ENCODE measurements at regions not wholly inside any gene's neighbourhood (a gene's known extent, or its start where the extent isn't known, plus 50 kb on each side); places are given as distances from the start of the nearest gene placed in this dataset.
"Not testable (repeated sequence)": the region's sequence is repeated elsewhere in the genome, so short reads cannot be mapped to it uniquely, and the experiment has no call there.

DNA sequence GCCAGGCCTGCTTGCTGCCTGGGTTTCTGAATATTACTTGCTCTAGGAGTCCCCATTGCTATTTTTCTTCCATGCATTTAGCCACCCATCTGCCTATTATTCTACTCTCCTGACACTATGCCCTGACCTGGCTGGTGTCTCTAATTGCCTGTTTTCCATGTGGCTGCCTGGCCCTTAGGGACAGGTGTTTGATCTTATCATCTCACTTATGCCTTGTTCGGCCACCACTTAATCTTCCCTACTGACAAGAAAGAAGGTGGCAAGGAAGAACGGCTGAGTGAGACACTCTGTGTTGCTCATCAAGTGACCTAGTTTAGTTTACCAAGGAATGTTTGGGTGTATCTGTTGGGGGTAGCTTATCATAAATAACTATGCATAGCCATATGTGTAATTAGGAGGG, 50.4 kb upstream of the RAPH1 start:
- no peak for DNase-seq

DNA sequence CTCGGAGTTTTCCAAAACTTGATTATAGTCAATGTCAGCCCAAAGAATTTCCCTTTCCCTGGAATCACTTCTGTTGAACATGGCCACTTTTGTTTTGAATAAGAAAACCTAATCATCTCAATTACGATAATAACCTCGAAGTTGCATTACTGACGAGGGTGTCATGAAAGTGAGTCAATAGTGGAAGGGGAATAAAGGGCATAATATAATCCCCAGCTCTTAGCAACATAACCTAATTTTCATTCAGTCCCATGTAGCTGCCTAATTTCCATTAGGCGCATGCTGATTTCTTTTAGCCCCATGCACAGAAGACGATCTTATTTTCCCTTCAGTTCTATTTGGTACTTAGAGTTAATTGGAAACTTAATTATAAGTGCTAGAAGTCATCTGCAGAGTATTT, 51.1 kb upstream of the RAPH1 start:
- DNase-seq = no peak

DNA sequence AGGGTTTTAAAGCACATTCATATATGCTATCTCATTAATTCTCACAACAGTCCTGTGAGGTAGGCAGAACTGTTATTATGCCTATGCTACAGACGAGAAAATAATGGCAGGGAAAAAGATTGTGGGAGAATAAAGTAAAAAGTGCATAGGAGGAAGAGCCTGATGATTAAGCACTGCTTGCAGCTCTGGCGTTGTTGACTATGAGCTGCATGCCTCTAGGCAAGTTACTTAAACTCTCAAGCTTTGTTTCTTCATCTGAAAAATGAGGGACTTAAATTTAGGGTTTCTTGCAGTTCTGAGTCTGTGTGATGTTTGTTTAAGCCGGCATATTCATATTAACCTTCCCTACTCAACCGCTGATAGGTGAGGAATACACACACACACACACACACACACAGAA, 51.6 kb upstream of the RAPH1 start:
- DNase-seq = no peak

DNA sequence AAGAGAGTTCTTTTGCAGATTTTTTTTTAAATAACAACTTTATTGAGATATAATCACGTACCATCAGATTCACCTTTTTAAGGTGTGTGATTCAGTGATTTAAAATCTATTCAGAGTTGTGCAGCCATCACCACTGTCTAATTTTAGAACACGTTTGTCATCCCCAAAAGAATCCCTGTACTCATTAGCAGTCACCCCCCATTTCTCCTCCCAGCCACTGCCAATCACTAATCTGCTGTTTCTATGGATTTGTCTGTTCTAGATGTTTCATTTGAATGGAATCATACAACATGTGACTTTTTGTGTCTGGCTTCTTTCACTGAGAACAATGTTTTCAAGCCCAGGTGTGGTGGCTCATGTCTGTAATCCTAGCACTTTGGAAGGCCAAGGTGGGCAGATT, 55.4 kb upstream of the RAPH1 start:
- DNase-seq = no peak

- DNase-seq = no peak
These were observed 56.5 kb upstream of the RAPH1 start for GRCh38 chr2:203591642-203592041.

DNA sequence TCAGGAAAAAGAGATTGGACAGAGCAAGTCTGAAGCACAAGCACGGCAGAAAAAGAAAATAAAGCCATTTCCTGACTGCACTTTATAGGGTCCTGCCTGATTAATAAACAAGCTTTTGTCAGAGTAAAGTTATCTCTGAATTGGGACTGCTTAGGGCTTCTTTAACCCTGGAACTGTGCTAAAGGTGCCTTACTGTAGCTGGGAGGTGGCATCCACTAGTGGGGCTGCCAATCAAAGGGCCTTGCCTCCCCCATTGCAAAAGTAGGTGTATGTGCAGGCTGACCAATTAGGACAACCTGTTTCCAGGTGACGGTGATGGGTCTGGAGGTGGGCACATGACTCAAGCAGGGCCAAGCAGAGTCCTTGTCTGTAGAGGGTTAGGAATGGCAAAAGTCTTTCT, 57.4 kb upstream of the RAPH1 start:
- no peak for DNase-seq

- no peak for DNase-seq
These were observed 59.4 kb upstream of the RAPH1 start for GRCh38 chr2:203594541-203594940.

DNA sequence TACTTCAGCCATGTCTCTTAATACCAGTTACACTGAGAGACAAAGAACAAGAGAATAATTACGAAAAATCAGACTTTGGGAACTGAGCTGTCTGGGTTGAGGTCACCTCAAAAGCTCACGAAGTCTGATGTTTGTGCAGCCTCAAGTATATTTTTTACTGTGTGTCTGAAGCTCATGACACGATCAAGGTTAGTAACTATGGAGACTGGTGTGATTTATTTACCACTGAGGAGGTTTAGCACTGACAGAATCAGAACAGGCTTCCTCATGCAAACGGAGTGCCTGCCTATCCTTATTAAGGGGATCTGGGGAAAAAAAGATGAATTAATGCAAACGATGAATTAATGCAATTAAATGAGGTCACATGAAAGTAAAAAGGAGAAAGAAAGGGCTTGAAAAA, 61.1 kb upstream of the RAPH1 start:
- DNase-seq = no peak

DNA sequence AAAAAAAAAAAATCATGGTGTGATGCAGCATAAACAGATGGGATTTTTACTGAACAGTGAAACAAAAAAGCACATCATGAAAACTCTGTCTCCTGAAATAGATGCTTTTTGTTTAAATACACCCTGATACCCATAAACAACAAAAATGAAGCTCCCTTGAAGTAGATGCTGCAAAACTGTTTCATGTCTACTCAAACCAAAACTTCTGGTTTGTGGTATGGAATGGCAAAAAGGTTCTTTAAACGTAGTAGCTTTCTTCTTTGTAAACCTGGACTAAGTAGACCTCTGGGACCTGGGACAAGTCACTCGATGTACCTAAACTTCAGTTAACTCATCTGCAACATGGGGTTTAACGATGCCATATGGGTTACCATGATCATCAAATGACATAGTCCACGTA, 64.4 kb upstream of the RAPH1 start:
- no peak for DNase-seq

DNA sequence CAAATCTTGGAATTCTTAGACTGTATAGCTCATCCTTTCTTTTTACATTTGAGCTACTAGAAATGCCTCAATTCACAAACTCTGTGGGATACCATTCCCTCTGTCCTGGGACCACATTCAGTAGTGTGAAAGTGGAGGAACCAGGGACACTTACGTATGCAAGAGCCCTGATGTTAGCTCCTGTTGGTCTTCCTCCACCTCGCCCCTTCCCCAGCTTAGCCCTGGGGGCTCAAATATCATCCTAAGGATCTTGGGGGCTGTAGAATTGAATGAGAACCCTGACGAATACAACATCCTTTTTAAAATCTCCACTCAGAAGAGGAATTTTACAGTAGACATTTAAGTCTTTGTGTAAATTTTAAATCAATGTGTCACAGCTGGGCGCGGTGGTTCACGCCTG, 65.2 kb upstream of the RAPH1 start:
- DNase-seq = no peak

DNA sequence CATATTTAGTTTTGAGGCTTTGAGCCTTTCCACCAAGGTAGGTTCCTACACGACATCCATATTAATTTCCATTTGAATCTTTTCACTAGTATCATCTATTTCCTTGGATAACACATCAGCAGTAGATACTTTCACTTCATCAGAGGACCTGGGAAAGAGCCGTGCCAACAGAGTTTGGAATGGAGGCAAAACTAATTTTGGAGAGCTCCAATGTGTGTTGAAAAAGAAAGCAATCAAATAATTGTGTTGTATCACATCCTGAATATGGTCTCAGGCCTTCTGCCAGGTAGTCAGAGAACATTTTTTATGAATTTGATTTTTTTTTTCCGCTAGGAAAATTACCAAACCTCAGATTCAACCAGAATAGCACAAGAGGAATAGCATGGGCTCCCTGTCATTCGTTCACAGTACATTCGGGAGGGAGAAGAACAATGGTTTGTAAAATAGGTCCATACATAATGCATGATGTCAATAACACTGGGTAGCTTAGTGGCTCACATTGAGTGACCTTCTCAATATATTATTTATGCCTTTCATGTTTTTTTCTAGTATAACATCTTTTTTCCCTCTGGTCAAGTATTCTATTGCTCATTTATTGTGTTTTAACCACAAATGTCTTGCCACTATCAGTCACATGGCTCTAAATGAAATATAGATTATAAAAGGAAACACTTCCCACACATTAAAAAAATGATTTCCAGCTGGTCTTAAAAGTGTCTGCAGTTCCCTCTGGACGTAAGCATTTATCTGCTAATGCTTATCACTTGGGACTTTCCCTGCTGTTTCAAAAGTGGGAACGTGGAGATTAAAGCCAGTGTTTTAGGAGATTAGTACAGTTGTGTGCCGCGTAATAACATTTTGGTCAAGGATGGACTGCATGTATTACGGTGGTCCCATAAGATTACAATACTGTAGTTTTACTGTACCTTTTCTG, 68.6 kb upstream of the RAPH1 start:
- DNase-seq = no peak

DNA sequence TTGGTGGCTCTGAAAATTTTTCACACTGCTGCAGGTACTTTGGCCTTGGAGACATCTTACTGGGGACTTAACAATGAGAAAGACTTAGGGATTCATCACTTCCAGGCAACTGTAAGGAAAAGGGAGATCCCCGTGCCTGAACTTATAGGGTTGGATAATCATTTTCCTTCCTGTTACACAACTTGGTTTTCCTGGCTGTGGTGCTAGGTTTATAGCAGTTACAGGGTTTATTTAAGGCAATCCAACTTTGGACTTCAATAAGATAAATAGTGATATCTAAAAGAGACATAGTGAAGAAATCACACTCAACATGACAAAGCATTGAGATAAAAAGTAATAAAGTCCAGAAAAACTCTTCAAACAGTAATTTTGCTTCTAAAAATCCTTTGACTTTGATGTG, 70.2 kb upstream of the RAPH1 start:
- DNase-seq = no peak

- DNase-seq = no peak
These were observed 71.0 kb upstream of the RAPH1 start for GRCh38 chr2:203606051-203606450.

DNA sequence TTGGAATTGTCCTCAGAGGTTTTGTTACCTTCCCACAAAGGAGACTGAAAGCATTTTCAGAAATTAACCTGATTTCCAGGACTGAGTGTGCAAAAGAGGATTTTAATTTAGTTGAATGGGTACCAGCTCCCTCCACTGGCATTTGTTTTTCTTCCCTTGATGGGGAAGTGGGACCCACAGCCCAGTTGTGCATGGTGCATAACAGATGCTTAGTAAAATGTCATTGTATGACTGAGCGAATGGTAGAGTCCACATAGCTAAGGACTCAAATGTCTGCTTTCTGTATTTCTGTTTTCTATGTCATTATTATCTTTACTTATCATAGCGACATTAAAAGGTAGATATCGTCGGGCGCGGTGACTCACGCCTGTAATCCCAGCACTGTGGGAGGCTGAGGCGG, 75.5 kb upstream of the RAPH1 start:
- DNase-seq = no peak

DNA sequence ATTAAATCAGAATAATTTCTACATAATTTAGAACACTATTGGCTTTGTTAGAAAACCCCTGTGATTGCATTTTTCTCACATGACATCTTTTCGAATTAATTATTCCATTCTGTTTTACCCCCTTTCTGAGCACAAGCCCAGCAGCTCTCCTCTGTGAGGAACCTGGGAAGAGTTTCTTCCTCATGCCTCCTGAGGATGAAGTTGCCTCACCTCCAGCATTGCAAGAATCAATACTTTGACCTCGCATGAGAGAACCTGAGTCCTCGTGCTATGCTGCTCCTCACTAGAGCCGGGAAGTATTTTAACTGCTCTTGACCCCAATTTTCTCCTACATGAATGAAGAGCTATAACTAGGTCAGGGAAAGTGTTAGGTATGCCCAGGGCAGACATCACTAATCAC, 77.1 kb upstream of the RAPH1 start:
- no peak for DNase-seq

DNA sequence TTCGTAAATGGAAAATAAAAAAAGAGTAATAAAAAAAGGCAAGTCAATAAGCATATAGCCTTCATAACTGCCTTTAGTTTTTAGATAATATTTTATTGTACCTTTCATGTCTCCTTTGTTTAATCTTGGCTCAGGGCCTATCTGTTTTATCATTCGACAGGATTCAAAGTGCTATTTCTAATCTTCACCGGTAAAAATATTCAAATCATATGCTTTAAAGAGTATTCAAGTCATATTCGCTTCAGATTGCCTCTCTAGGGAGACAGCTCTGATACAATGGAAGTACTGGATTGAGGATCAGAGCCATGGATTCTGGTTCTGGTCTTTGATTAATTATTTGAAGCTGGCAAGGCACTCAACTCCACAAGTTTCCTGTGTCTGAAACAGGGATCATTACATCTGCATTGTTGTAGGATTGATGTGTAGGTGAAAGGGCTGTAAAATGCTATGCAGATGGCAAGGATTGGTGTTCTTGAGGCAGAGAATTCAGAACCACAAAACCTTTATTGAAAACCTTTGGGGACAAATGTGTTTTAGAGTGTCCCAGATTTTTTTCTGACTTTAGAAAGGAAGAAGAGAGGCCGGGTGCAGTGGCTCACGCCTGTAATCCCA, 84.3 kb upstream of the RAPH1 start:
- DNase-seq = no peak

GRCh38 chr2:203621981-203622515, 84.4 kb upstream of the CD28 start:
- DNase-seq = no peak

GRCh38 chr2:203623096-203623495, 83.3 kb upstream of the CD28 start:
- no peak for DNase-seq

GRCh38 chr2:203623661-203624060, 82.8 kb upstream of the CD28 start:
- no peak for DNase-seq

GRCh38 chr2:203625701-203626100, 80.7 kb upstream of the CD28 start:
- no peak for DNase-seq

GRCh38 chr2:203626247-203626646, 80.2 kb upstream of the CD28 start:
- not testable (repeated sequence) for DNase-seq

DNA sequence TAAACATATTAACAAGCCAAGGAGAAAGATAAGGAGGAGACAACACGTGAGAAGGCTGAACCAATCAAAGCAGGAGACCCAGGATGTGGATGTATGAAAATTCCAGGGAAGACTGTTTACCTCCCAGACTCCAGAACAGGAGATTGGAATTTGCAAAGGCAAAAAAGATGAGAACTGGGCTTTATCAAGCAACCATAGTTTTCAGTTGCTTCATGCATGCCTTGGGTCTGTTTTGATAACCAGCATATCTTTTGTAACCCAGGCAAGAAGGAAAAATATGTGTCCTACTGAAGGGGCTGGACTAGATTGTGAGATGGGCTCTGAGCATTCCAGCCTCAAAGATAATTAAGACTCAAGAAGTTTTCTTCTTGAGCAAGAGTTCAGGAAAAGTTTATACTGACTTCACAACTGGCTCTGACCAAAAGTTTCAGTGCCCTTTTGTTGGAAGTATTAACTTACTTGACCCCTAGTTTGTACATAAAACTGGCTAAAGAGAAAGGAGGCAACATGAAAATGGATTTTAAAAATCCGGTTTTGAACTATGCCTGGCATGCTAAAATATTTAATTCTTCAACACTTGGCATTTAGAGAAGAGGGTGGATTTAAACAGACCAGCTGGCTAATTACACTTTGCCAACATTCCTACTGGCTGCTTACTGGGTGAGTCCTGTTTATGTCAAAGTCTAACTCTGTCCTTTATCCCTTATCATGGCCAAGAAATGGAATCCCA, 79.3 kb upstream of the CD28 start:
- DNase-seq = no peak

- DNase-seq = no peak
These were observed 76.7 kb upstream of the CD28 start for GRCh38 chr2:203629699-203630098.
